ENCODE measurements at regions not wholly inside any gene's neighbourhood (a gene's known extent, or its start where the extent isn't known, plus 50 kb on each side); places are given as distances from the start of the nearest gene placed in this dataset.

DNA sequence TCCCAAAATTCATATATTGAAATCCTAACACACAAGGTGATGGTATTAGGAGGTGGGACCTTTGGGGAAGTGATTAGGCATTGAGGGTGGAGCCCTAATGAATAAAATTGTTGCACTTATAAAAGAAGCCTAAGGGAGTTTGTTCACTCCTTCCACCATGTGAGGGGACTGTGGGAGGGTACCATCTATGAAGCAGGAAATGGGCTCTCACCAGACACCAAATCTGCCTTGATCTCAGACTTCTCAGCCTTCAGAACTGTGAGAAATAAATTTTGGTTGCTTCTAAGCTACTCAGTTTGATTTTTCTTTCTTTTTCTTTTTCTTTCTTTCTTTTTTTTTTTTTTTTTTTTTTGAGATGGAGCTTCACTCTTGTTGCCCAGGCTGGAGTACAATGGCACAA is 116.2 kb upstream of the GPC3 start:
- intact Hi-C loops (cut with DNase I) = no loop called here
- no peak for DNase-seq
- H3K27ac ChIP-seq = no peak overlapping the region
- TF ChIP-seq, protein P1, sequence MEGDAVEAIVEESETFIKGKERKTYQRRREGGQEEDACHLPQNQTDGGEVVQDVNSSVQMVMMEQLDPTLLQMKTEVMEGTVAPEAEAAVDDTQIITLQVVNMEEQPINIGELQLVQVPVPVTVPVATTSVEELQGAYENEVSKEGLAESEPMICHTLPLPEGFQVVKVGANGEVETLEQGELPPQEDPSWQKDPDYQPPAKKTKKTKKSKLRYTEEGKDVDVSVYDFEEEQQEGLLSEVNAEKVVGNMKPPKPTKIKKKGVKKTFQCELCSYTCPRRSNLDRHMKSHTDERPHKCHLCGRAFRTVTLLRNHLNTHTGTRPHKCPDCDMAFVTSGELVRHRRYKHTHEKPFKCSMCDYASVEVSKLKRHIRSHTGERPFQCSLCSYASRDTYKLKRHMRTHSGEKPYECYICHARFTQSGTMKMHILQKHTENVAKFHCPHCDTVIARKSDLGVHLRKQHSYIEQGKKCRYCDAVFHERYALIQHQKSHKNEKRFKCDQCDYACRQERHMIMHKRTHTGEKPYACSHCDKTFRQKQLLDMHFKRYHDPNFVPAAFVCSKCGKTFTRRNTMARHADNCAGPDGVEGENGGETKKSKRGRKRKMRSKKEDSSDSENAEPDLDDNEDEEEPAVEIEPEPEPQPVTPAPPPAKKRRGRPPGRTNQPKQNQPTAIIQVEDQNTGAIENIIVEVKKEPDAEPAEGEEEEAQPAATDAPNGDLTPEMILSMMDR (IDR thresholded peaks at IDR 0.05) = no peak
- no peak for TF ChIP-seq POLR2A (IDR thresholded peaks at IDR 0.05)
- no peaks in the 10 kb centered on the region for H3K27me3 ChIP-seq
- no peaks in the 10 kb centered on the region for H3K9me3 ChIP-seq
- no peaks in the 10 kb centered on the region for H3K4me1 ChIP-seq
- no peaks in the 10 kb centered on the region for H3K36me3 ChIP-seq
- no peak overlapping the region for H3K4me3 ChIP-seq

DNA sequence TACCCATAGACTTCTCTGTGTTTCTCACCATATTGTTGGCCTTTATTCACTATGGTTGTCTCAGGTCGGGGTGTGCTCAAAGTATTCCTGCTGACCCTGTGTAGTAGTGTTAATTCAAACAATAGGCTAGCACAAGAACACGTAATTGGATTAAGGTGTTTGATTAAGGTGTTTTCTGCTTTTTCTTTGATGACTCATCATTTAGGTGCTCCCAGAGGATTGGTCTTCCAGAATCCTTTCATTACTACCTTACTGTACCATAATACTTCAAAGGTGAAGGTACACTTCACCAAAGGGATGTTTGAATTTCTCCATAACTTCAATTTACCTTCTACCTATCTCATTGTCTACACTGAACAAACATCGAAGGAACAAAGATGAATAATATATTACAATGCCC is 121.7 kb upstream of the CCDC160 start:
- peaks cover 0 to 4% (median 0%) of the 10 kb centered on the region in 4 donors for H3K27me3 ChIP-seq
- 30 to 57% methylated on average over 3 of the region's 3 CpGs for WGBS, 2 donors
- H3K27ac ChIP-seq = no peak overlapping the region
- intact Hi-C loops (cut with DNase I) = no loop called here
- no peak for TF ChIP-seq POLR2A (IDR thresholded peaks at IDR 0.05)
- TF ChIP-seq, protein P1 (IDR thresholded peaks at IDR 0.05) = no peak
- no peak for DNase-seq
- no peaks in the 10 kb centered on the region for H3K4me1 ChIP-seq
- H3K9me3 ChIP-seq = peaks cover 0 to 3% (median 0%) of the 10 kb centered on the region in 3 donors
- no peak overlapping the region for H3K4me3 ChIP-seq
- no peaks in the 10 kb centered on the region for H3K36me3 ChIP-seq

DNA sequence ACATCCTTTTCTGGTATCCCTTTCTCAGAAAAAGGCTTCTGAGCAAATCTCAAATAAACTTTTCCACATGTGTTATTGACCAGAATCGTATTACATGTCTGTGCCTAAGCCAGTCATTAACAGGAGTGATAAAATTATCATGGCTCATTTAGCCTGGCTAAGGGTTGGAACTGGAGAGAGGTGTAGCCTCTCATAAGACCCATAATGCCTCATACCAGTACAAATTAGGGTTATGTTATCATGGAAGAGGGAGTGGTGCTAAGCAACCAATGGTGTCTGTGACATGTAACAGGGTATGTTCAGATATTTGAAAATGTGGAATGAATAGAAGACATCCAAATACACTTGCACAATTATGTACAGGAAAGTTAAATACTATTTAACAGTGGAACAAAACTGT is 99.6 kb upstream of the CCDC160 start:
- Histone ChIP-seq H3K9me3 (no peaks in the 10 kb centered on the region), H3K4me1 (no peaks in the 10 kb centered on the region), H3K4me3 (no peak overlapping the region), H3K36me3 (no peaks in the 10 kb centered on the region), H3K27me3 (no peaks in the 10 kb centered on the region), H3K27ac (no peak overlapping the region)
- 11 to 56% methylated on average over 1 of the region's 1 CpG for WGBS, 2 donors
- intact Hi-C loops (cut with DNase I) = no loop called here
- no peak for TF ChIP-seq POLR2A (IDR thresholded peaks at IDR 0.05)
- TF ChIP-seq, protein P1 (IDR thresholded peaks at IDR 0.05) = no peak
- DNase-seq = no peak

DNA sequence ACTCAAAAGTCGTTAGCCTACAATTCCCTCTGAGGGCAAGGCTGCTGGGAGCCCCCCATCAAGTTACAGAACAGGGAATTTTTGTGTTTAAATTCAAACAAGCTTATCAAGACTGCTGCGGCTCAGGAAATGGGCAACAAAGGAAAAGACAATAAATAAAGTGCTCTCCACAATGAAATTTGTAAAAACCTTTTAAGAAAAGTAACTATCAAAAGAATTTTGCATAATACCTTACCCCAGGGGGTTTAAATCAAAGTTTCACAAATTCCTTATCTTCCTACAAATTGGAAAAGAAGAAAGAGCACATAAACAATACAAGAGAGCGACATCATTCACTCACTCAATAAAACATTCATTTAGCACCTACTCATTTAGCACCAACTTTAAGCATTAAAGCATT is 97.9 kb upstream of the CCDC160 start:
- no peaks in the 10 kb centered on the region for H3K9me3 ChIP-seq
- H3K27ac ChIP-seq = no peak overlapping the region
- no peaks in the 10 kb centered on the region for H3K27me3 ChIP-seq
- DNase-seq = no peak
- H3K4me3 ChIP-seq = no peak overlapping the region
- H3K36me3 ChIP-seq = no peaks in the 10 kb centered on the region
- TF ChIP-seq, protein P1 (IDR thresholded peaks at IDR 0.05) = no peak
- TF ChIP-seq POLR2A (IDR thresholded peaks at IDR 0.05) = no peak
- intact Hi-C loops (cut with DNase I) = no loop called here
- no peaks in the 10 kb centered on the region for H3K4me1 ChIP-seq
- 36 to 42% methylated on average over 3 of the region's 3 CpGs for WGBS, 2 donors

DNA sequence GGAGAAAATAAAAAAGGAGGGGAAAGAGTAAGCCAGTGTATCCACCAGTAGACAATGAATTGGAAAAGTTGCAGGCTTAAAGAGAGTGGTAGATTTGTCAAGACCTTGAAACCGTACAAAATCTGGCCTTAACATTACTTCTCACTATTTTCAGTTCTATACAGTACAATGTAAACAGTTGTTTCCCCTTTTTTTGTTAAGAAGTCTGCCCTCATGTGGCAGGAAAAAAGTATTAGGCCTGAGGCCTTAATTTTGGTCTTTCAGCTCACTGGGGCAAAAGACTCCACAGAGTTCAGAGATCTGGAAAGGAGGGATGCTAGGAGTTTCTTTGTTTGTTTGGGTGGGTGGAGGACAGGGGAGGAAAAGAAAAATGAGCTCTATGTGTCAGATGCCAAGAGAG is 92.8 kb upstream of the CCDC160 start:
- no peak for TF ChIP-seq POLR2A (IDR thresholded peaks at IDR 0.05)
- TF ChIP-seq, protein P1 (IDR thresholded peaks at IDR 0.05) = peak in 1 of 6 experiments; percentile 17
- intact Hi-C loops (cut with DNase I) = no loop called here
- Histone ChIP-seq H3K4me3 (no peak overlapping the region), H3K36me3 (no peaks in the 10 kb centered on the region), H3K27me3 (no peaks in the 10 kb centered on the region), H3K9me3 (no peaks in the 10 kb centered on the region), H3K4me1 (peaks cover 0 to 4% (median 0%) of the 10 kb centered on the region in 3 donors), H3K27ac (no peak overlapping the region)
- no peak for DNase-seq
- 7 to 22% methylated on average over 1 of the region's 1 CpG for WGBS, 2 donors
